ENCODE measurements at regions not wholly inside any gene's neighbourhood (a gene's known extent, or its start where the extent isn't known, plus 50 kb on each side); places are given as distances from the start of the nearest gene placed in this dataset.

GRCh38 chr13:76795701-76796695 is 90.2 kb downstream of the KCTD12 start:
- peak; percentile 68 for DNase-seq (ENCODE audit: low spot score)

GRCh38 chr13:76792731-76793347 is 93.4 kb downstream of the KCTD12 start:
- no peak for DNase-seq (ENCODE audit: low spot score)

GRCh38 chr13:76790980-76791819 is 95.0 kb downstream of the KCTD12 start:
- peak; percentile 50 for DNase-seq (ENCODE audit: low spot score)

GRCh38 chr13:76790526-76790925 is 95.7 kb downstream of the KCTD12 start:
- no peak for DNase-seq (ENCODE audit: low spot score)

- no peak for DNase-seq (ENCODE audit: low spot score)
Measured at GRCh38 chr13:76783798-76784197, 102.4 kb downstream of the KCTD12 start.

GRCh38 chr13:76778853-76779252 is 107.4 kb downstream of the KCTD12 start:
- DNase-seq (ENCODE audit: low spot score) = no peak

- DNase-seq (ENCODE audit: low spot score) = no peak
Measured at GRCh38 chr13:76777096-76777495, 109.1 kb downstream of the KCTD12 start.

- DNase-seq (ENCODE audit: low spot score) = no peak
Measured at GRCh38 chr13:76775088-76775740, 111.0 kb downstream of the KCTD12 start.

- no peak for DNase-seq (ENCODE audit: low spot score)
Measured at GRCh38 chr13:76773448-76774094, 112.6 kb downstream of the KCTD12 start.

GRCh38 chr13:76772241-76772640 is 114.0 kb downstream of the KCTD12 start:
- DNase-seq (ENCODE audit: low spot score) = no peak

GRCh38 chr13:76769271-76769791 is 116.9 kb downstream of the KCTD12 start:
- DNase-seq (ENCODE audit: low spot score) = no peak

GRCh38 chr13:76768384-76768783 is 117.8 kb downstream of the KCTD12 start:
- no peak for DNase-seq (ENCODE audit: low spot score)

GRCh38 chr13:76764916-76765315 is 121.3 kb downstream of the KCTD12 start:
- no peak for DNase-seq (ENCODE audit: low spot score)

- no peak for DNase-seq (ENCODE audit: low spot score)
Measured at GRCh38 chr13:76764429-76764828, 121.8 kb downstream of the KCTD12 start.

- no peak for DNase-seq (ENCODE audit: low spot score)
Measured at GRCh38 chr13:76762721-76763120, 123.5 kb downstream of the KCTD12 start.

GRCh38 chr13:76759877-76760276 is 126.3 kb downstream of the KCTD12 start:
- no peak for DNase-seq (ENCODE audit: low spot score)

GRCh38 chr13:76758738-76759137 is 127.5 kb downstream of the KCTD12 start:
- no peak for DNase-seq (ENCODE audit: low spot score)

- DNase-seq (ENCODE audit: low spot score) = no peak
Measured at GRCh38 chr13:76758257-76758656, 127.9 kb downstream of the KCTD12 start.

- no peak for DNase-seq (ENCODE audit: low spot score)
Measured at GRCh38 chr13:76756451-76756850, 129.8 kb downstream of the KCTD12 start.

- DNase-seq (ENCODE audit: low spot score) = no peak
Measured at GRCh38 chr13:76754414-76754813, 131.8 kb downstream of the KCTD12 start.

GRCh38 chr13:76751278-76751677 is 134.9 kb downstream of the KCTD12 start:
- DNase-seq (ENCODE audit: low spot score) = no peak

Data from HT-29 (cell line).